ENCODE measurements at regions not wholly inside any gene's neighbourhood (a gene's known extent, or its start where the extent isn't known, plus 50 kb on each side); places are given as distances from the start of the nearest gene placed in this dataset.

DNA sequence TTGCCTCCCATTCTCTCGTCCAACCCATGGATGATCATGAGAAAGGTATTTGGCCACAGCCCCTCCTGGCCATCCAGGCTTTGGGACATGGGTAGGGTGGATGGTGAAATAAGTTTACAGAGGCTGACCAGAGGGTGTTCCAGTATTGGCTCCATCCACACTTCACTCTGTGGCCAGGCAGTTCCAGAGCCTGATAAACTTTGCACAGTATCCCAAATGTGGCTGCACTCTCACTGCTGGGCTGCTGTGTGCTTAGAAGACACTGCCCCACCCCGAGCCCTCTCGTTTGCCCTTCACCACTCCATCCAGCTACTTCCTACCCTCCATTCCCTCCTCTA lies 72.0 kb upstream of the ZMIZ1 start:
- no peak for TF ChIP-seq CTCF (IDR thresholded peaks at IDR 0.05)
- H3K36me3 ChIP-seq, result no peaks in the 10 kb centered on the region
- DNase-seq (ENCODE audit: low spot score) (no peak), ATAC-seq (ENCODE audit: insufficient number of reproducible peaks, low FRiP score, low read depth) (no peak)
- no peak overlapping the region for H3K4me3 ChIP-seq
- no peaks in the 10 kb centered on the region for H3K4me1 ChIP-seq (ENCODE audit: control insufficient read depth in 1 of 2, low read depth in 2 of 2)
- H3K9me3 ChIP-seq, result no peaks in the 10 kb centered on the region
- no peaks in the 10 kb centered on the region for H3K27me3 ChIP-seq (replicated peaks; ENCODE audit: insufficient read depth)
- no peak overlapping the region for H3K27ac ChIP-seq

DNA sequence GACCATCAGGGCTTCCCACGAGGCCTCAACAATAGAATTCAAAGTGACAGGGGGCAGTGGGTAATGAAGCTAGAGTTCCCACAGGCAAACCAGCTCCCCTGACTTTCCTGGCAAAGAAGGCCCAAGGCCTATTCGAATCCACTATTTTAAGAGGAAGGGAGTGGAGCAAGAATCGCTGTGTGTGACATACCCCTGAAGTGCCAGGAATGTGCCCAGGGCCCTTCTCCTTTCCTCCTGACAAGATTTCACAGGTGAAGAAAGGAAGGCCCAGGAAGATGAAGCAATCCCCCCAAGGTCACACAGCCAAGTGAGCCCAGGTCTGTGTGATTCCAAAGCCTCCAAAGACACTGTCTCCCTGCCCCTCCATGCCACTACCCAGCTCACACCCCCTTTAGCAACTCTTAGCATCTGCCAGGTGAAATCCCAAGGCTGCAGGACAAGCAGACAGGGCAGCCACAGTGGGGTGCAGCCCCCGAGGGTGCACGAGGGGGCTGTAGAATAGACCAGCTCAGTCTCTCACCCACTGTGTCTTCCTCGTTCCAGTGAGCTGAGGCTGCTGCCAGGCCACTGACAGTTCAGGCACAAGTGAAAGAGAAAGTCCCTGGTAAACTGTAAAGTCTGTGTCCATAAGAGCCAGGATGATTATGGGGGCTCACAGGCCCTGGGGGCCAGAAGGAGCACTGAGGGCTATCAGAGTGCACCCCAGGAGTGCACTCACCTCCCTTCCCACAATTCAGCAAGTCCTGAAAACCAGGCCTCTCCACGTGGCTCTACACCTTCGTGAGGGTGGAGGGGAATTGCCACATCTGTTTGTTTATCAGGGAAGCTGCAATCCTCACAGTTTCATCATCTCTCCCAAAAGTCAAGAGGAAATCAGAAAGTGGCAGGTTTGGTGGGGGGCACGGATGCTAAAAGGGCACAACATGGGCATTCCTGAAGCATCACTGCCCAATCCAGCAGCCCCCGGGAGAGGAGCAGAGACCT lies 70.8 kb upstream of the ZMIZ1 start:
- Histone ChIP-seq H3K4me3 (no peak overlapping the region), H3K27ac (no peak overlapping the region), H3K36me3 (no peaks in the 10 kb centered on the region), H3K9me3 (no peaks in the 10 kb centered on the region), H3K4me1 (ENCODE audit: control insufficient read depth in 1 of 2, low read depth in 2 of 2) (no peaks in the 10 kb centered on the region), H3K27me3 (replicated peaks; ENCODE audit: insufficient read depth) (no peaks in the 10 kb centered on the region)
- DNase-seq (ENCODE audit: low spot score), result no peak
- no peak for ATAC-seq (ENCODE audit: insufficient number of reproducible peaks, low FRiP score, low read depth)
- no peak for TF ChIP-seq CTCF (IDR thresholded peaks at IDR 0.05)

DNA sequence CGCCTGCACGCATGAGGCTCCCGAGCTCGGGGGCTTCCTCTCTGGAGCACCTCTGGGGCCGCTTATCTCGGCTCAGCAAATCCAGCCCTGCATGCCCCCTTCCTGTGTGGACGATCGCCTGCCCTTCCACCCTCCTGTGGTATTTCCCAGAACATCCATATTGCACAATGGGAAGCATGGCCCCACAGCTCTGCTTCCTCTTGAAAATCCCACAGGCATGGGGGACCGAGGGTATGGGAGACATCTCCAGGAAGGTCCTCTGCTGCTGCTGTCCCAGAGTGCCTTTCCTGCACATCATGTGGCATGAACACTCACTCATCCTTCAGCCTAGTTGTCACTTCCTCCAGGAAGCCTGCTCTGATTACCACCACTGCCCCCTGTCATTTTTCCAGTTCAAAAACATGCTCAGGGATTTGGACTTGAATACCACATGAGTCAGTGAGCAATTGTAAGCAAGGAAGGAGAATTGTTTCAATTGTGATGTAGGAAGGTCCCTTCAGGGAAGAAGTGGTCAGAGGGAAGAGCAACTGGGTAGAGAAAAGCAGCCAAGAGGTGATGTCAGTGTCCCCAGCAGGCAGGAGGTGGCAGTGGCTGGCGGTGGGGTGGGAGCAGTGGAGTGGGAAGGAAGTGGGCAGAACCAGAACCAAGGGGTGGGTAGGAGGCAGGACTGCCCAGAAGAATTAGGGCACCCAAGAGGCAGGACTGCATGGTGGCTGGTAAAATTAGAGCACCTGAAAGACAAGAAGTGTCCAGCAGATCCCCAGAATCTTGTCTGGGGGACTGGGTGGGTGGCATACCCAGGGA lies 67.5 kb upstream of the ZMIZ1 start:
- Histone ChIP-seq H3K27ac (no peak overlapping the region), H3K4me1 (ENCODE audit: control insufficient read depth in 1 of 2, low read depth in 2 of 2) (no peaks in the 10 kb centered on the region), H3K4me3 (no peak overlapping the region), H3K36me3 (no peaks in the 10 kb centered on the region), H3K27me3 (replicated peaks; ENCODE audit: insufficient read depth) (no peaks in the 10 kb centered on the region), H3K9me3 (no peaks in the 10 kb centered on the region)
- ATAC-seq (ENCODE audit: insufficient number of reproducible peaks, low FRiP score, low read depth), result no peak
- TF ChIP-seq CTCF (IDR thresholded peaks at IDR 0.05), result no peak
- DNase-seq (ENCODE audit: low spot score), result no peak

GRCh38 chr10:79002336-79002735 lies 66.4 kb upstream of the ZMIZ1 start:
- TF ChIP-seq CTCF (IDR thresholded peaks at IDR 0.05), result no peak
- Histone ChIP-seq H3K27me3 (replicated peaks; ENCODE audit: insufficient read depth) (no peaks in the 10 kb centered on the region), H3K4me1 (ENCODE audit: control insufficient read depth in 1 of 2, low read depth in 2 of 2) (no peaks in the 10 kb centered on the region), H3K4me3 (no peak overlapping the region), H3K27ac (no peak overlapping the region), H3K9me3 (no peaks in the 10 kb centered on the region), H3K36me3 (no peaks in the 10 kb centered on the region)
- DNase-seq (ENCODE audit: low spot score) (no peak), ATAC-seq (ENCODE audit: insufficient number of reproducible peaks, low FRiP score, low read depth) (no peak)

Data from thoracic aorta (tissue), 2 donors.